Putamen (tissue), 1 donor: ENCODE measurements at regions not wholly inside any gene's neighbourhood (a gene's known extent, or its start where the extent isn't known, plus 50 kb on each side); places are given as distances from the start of the nearest gene placed in this dataset.
A peak's percentile ranks its signal among the peaks of the same experiment; 100 is the strongest.

Experiments
- DNase-seq: peaks from one replicate; pipeline ENCODE4 v3.0.0-alpha.2; 2016; ENCODE audit warnings: low spot score

DNA sequence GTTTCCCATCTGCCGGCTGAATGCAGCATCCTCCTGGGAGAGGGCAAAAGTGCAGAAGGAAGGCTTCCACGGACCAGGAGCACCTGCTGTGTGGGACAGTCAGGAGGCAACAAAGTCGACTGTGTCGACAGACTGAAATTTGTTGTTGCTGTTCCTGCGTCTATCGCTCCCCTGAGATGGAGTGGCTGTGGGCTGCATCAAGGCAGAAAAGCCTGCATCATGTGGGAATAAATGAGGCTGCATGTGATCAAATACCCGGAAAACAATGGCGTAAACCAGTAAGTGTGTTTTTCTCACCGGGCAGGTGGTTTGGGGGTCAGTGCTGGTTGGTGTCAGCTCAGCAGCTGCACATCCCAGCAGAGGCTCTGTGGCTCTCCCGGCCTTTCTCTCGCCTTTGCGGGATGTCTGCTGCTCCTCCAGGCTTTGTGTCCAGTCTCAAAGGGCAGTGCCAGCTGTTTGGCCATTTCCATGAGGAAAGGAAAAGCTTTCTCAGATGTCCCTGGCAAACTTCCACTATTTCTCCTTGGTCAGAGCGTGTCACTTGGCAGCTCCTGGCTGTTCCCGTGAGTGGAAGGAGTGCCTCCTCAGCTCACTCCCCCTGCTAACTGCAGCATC, 262.4 kb downstream of the NDUFA10 start:
- no peak for DNase-seq

DNA sequence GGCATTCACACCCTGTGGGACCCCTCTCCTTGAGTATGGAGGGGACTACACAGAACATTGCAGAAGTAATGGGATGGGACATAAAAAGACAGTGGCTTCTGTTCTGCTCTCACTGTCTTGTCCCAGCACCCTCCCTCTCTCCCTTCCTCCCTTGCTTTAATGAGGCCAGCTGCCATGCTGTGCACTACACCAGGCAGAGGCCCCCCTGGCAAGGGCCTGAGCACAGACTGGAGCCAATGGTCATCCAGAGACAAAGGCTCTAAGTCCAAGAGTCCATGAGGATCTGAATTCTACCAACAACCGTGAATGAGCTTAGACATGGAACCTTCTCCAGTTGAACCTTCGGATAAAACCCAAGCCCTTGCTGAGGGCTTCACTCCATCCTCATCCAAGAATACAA, 263.0 kb downstream of the NDUFA10 start:
- DNase-seq: no peak

DNA sequence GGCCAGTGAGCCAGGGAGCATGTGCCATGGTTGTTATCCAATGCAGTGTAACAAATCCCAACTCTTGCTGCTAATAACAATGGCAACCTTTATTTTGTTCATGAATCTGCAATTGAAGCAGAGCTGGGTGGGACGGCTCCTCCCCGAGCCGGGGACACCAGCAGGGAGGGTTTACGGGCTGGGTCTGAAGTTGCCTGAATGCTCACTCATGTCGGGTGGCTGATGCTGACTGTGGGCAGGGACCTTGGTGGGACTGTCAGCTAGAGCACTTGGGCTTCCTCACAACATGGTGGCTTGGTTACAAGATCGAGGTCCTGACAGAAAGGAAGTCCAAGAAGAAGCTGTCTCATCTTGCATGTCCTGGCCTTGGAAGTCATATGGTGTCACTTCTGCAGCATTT, 264.5 kb downstream of the NDUFA10 start:
- no peak for DNase-seq

DNA sequence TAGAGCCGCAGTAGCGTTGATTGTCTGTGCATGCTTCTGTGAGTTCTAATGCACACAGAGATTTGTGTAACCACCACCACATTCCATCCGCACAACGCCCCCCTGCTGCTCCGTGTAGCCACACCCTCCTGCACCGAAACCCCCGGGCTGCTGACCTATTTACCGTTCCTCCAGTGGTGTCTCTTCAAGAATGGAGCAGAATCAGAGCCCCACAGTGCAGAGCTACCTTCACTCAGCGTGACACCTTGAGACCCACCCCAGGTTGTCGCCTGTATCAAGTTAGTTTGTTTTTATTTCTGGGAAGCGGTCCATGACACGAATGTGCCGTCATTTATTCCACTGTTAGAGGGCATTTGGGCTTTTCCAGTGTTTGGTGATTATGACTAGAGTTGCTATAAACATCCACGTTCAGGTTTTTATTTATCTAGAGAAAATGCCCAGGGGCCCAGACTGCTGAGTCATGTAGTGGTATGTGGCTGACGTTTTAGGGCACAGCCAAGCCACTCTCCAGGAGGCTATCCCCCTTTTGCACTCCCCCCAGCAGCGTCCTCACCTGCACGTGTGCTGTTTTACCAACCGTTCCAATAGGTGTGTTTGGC, 266.8 kb downstream of the NDUFA10 start:
- no peak for DNase-seq

DNA sequence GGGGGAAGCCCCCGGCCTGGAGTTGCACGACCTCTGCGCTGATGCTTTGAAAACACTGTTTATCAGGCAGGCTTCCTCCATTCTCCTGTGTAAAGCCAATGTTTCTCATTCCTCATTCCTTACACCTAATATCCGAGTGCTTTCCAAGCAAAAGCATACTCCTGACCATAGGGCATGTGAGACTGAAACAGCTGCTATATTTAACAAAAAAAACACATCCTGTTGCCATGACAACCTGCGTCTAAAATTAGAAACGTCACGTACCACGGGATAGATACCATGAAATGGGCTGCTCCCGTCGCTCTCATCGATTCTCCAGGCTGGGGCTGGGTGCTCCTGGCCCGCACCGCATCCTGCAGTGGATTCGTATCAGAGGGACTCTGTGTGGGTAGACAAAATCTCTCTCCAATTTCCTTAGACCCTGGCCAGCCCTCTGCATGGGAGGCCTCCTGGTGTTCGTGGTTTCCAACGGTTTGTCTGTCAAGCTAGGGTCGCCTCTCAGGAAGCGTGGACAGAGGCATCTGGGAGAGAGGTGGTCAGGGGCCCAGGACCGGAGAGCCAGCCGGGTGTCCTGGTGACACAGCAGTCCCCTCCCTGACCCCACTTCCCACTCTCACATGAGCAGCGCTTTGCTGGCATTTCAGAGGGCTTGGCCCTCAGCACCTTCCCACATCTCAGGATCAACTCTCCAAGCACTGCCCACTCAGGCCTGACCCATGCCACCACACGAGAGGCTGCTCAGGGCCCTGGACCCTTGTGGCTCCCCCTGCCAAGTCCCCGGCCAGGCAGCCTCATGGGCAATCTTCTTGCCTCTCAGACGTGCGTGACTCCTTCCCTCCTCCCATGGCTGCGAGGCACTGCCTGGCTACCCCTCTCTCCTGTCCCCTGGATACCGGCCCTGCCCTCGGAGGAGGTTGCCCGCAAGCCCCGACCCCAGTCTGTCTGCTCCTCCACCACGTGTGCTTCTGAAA, 268.1 kb downstream of the NDUFA10 start:
- peak; percentile 78 for DNase-seq

DNA sequence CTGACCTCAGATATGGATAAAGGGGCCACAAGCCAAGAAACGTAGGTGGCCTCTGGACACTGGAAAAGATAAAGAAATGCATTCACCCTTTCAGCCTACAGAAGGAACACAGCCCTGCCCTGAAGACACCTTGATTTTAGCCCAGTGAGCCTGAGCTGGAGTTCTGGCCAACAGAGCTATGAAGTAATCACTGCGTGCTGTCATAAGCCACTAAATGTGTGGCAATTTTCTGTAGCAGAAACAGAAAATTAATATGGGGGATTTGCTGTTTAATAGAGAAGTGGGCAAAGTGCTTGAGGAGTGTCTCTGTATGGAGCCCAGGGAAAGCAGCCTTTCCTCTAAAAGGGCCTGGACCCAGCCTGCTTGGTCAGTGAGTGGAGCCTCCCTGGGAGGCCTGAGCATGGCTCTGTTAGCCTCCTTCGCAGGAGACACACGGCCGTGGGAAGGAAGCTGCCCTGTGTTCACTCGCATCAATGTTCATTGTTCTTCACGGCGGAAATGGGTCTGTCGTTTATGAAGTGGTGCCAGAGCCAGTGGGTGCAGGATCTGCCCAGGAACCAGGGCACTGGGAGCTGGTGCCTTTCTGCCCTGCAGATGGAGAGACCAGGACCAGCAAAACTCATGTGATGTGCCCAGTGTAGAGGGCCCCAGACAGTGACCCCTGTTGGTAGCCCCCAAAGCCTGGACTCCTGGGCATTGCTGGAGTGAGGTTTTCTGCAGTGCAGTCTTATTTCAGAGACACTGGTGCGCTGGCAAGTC, 268.9 kb downstream of the NDUFA10 start:
- no peak for DNase-seq

DNA sequence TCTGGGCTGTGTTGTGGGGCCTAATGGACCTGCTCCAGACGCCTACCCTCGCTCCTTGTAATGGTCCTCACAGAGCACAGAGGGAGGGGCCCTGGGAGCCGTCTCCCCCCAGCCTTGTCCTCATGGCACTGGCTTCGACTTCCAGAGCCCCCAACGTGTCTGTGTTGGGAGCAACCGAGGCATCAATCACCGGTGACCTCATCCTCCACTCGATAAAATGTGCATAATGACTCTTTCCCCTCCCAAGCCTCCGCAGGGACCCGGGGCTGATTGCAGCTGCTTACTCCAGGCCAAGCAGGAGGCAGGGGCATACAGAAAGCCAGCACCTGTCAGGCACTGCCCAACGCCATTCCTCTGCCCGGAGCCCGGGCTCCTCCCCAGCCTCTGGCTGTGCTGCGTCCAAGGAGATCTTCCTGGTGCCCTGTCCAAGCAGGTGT, 271.7 kb downstream of the NDUFA10 start:
- no peak for DNase-seq

DNA sequence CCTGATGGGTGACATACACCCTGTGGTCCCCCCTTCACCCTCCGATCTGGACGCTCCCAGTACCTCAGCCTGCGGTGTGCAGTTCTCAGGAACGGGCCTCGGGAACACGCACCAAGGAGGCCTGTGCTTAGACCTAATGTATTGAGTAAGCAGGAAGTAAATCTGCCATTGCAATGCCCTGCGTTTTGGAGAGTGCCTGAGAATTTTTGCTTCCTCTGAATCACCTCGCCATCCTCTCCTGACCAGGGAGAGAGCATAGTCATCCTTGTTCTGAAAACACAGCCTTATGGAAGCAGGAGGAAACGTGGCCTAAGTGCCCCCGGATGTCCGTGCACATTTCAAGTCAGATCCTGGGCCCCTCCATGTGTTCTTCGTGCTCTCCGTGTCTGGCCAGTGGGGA, 272.2 kb downstream of the NDUFA10 start:
- DNase-seq: no peak

DNA sequence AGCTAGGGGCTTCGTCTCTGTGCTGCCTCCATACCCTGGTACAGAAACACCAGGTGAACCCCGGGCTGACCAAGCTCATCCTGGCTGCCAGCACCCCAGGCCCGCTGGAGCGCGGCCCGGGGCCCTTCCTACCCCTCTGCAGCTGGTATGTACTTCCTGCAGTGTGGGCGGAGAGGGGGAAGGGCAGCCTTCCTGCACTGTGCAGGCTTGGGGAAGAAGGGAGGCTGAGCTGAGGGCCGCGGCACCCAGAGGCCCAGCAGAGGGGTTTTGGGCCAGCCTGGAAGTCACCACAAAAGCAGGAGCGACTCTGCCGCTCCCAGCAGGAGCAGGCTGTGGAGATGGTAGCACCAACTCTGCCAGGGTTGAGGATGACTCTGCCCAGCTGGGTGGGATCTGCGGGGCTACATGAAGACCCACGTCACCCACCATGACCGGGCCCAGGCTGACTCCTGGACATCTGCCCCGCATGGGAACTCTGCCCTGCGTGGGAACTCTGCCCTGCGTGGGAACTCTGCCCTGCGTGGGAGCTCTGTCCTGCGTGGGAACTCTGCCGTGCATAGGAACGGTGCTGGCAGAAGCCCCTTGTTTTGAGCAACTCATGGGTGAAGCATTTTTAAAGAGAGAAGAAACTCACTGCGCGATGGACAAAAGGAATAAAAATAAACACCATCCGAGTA, 273.3 kb downstream of the NDUFA10 start:
- no peak for DNase-seq

DNA sequence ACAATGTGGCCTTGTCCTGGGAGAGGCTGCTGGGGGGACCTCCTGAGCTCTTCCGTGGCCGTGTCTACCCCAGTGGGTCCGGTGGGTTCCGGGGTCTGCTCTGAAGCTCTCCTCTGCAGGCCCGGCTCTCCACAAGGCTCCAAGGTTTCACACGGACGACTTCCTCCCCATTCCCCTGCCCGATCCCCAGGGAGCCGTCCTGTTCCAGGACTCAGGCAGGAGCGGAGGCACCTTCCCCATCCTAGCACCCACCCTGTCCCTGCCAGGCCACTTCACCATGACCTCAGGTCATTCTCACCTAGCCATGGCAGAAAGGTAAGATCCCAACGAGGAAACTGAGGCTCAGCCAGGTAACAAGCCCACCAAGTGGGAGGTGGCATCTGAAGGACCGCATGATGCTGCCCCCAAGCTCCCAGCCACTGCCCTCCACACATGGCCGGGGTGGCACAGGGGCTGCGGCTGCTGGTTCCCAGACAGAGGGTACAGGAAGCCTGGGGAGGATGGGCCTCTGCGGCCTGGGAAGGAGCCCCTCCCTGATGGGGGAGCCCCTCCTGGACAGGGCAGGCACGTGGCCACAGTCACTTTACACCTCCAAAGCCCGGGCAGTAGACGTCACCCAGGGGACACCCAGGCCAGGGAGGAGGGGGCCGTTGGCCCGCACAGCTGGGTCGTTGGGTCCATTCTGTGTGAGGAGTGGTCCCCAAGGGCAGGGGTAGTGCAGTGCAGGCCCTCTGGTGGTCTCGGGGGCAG, 274.0 kb downstream of the NDUFA10 start:
- no peak for DNase-seq

DNA sequence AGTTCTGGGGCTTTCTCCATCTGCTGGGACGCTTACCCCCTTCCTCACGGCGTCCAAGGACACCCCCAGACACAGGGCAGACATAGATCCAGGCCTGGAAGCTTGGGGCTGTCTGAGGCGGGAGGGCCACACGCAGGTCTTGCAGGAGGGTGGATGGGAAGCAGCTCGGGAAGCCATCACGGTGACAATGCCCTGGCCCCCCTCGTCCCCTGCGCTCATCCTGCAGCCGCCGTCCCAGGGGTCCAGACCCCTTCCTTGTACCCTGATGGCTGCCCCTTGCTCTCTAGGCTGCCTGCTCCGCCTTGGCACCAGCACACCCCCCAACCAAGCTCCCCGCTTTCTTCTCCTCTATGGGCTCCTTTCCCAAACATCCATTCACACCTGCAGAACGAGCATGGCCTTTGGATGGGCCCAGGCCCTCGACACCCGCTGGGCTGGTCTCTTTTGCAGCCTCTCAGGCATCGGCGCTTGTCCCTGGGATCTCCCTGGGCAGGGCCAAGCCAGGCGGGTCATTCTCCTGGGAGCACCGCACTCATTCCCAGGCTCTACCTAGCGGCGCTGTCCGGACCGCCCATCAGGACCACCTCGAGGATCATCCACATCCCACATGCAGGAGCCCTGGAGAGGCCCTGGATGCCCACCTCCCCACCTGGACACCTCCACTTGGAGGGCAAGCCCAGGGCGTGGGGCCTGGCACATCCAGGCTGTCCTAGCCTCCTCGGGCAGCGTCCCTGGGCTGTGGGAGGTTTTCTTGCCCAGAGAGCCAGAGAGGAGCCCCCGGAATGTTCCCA, 274.9 kb downstream of the NDUFA10 start:
- no peak for DNase-seq

DNA sequence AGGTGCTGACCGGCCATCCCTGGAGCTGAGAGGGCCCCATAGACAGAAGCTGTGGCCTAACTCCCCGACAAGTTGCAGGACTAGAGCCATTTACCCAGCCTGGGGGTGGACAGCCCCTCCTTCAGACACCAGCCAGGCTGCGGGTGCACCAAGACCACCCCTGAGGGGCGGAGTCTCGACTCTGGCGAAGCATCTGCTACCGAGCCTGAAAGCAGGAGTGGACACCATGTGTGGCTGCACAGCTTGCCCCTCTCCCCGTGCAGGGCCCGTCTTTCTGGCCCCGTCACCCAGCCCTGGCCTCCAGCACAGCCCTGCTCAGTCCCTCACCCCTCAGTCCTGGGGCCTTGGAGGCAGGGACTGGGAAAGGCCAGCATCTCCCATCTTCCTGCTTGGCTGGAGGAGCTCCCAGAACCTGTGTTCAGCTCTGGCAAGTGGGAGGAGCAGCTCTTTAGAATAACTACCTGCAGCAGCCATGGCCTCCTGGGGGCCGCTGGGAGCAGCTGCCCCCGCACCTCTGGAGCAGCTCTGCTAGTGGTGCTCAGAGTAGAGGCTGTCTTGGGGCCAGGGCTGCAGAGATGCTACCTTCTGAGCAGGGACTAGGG, 275.8 kb downstream of the NDUFA10 start:
- no peak for DNase-seq

DNA sequence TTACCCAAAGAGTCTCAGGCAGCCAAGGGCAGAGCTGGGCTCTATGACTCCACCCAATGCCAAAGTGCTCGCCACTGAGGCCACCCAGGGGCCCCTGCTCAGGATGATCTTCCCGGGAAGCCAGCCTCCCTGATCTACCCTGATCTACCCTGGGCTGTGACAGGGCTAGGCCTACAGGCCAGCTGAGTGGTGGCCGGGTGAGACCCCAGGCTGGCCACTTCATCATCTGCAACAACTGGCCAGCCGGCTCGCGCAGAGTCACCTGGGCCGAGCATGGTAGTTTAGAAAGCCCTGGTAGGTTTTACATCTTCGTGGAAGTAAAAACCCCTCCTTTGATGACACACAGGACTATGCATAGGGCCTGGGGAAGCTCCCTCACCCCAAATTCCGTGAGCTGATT, 276.3 kb downstream of the NDUFA10 start:
- DNase-seq: no peak

DNA sequence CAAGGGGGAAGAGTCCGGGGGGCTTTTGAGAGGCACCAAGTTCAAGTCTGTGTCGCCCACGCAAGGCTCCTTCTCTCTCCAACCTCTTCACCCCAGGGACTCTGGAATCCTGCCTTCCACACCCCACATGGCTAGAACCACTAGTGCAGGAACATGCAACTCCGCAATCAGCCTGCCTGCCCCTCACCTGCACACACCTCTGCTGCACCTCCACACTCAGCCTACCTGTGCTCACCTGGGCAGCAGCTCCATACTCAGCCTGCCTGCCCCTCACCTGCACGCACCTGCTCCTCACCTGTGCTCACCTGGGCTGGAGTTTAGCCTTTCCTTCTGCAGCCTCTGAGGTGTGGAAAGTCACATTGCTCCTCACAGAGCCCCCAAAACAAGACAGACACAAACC, 277.4 kb downstream of the NDUFA10 start:
- DNase-seq: no peak

DNA sequence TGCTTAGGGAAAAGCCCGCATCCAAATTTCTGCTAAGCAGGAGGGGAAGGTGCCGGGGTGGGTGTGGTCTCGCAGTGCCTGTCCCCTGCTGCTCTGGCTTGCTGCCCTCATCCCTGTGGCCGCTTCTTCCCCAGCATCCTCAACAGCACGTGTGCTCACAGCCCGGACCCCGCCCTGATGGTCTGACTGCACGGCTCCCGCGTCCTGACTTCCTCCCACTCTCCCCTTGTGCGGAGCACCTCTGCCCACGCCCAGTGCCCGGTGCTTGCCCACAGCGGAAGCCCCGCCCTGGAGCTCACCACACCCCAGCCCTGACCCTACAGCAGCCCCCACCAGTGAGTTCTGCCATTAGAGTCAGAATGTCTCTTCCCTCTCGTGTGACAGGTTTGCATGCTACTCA, 277.9 kb downstream of the NDUFA10 start:
- no peak for DNase-seq

DNA sequence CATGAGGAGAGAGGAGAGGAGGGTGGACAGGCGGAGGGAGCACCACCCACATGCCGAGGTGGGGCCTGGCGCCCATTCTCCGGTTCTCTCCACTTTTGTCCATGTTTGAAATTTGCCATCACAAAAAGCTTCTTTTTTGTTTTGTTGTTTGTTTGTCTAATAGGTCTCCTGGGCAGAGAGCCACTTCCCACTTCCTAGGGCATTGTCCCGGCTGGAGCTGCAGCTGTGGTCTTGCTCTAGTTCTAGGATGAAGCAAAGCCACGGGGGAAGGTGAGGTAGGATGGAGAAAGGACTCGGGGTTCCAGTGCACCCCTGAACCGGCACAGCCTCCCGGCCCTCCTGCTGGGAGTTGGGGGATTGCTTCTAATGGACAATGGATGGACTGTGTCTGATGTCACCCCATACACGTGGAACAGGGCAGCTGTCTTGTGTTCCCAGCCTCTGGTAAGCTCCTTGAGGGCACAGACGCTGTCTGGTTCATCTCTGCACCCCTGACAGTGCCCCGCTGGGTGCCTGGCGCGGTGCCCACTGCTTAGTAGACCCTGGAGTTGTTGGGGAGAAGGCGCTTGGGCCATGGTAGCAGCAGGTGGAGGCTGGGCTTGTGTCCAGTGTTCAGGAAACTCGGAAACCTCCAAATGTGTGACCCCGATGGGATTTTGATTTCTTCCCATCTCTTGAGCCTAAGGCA, 278.4 kb downstream of the NDUFA10 start:
- DNase-seq: no peak

DNA sequence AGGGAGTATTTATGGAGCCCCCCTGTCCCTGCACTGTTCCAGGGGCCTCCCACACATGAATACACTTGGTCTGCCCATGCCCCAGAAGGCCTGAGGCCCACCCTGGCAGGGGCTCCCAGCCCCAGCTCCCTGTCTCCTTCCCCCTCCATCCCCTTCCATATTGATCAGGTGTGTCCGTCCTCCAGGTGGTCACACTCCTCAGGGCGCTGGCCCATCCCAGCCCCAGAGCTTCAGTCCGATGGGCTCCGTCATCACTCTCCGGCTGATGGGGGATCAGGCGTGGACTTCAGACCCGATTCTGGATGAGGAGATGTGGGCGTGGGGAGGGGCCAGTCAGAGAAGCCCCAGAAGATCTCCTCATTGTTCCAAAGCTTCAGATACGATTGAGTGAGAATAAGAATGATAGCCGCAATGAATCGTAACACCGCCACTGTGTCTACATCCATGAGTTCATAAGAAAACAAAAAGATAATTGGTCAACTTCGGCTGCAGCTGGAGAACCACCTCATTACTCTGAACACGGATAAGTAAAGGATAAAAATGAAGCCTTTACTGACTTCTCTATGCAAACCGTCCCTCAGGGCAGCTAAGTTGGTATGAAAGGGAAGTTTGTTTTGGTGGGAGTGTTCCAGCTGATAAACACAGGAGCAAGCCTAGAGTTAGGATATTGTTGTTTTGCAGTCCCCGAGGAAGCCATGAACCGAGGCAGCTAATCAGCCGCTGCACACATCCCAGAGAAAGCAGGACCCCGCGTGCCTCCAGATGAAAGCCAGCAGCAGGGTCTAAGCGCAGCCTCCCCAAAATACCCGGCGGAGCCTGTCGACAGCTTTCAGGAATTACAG, 279.5 kb downstream of the NDUFA10 start:
- no peak for DNase-seq

DNA sequence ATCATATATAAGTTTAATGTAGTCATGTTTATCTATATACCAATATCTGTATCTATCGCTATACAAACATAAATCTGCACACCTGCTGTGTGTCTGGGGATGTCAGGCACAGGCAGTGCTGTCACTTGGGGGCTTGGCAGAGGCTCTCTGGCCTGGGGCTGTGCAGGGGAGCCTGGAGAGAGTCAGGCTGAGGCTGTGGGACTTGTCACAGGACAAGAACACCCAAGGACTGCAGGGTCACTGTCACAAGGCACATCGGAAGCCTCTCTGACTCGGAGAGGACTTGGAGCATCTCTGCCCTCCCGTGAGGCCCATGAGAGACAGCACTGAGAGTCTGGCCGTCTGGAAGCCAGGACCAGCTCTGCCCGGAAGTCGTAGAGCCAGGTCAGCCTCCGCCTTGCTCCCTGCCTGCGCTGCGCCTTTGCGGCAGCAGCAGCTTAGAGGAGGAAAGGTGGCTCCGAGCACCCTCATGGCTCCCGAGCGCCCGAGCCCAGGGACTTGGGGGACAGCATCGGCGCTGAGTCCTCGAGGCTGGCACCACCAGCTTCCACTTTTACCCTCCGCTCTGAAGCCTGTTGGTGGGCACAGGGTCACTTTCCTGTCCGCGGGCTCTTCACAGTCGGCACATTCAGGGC, 280.3 kb downstream of the NDUFA10 start:
- DNase-seq: no peak
